HG02870 (cell line): ENCODE measurements at regions not wholly inside any gene's neighbourhood (a gene's known extent, or its start where the extent isn't known, plus 50 kb on each side); places are given as distances from the start of the nearest gene placed in this dataset.
A peak's percentile ranks its signal among the peaks of the same experiment; 100 is the strongest.
"Not testable (repeated sequence)": the region's sequence is repeated elsewhere in the genome, so short reads cannot be mapped to it uniquely, and the experiment has no call there.

ENCODE experiments used
- ATAC-seq: cut with Tn5 transposase; IDR thresholded peaks from one replicate; pipeline ENCODE4 v1.9.1; 2021; ENCODE audit warnings: mild to moderate bottlenecking, moderate library complexity; ENCODE audit not compliant: unreplicated experiment

GRCh38 chr4:55028196-55028595 lies 97.2 kb downstream of the KDR start:
- ATAC-seq, result no peak

GRCh38 chr4:55027596-55027995 lies 97.8 kb downstream of the KDR start:
- no peak for ATAC-seq

- not testable (repeated sequence) for ATAC-seq
Measured at GRCh38 chr4:55025456-55025855, 99.9 kb downstream of the KDR start.

GRCh38 chr4:55023030-55023429 lies 102.4 kb downstream of the KDR start:
- ATAC-seq, result no peak

GRCh38 chr4:55021214-55021613 lies 104.2 kb downstream of the KDR start:
- no peak for ATAC-seq

GRCh38 chr4:55020131-55020530 lies 105.3 kb downstream of the KDR start:
- ATAC-seq, result no peak

- peak; percentile 54 for ATAC-seq
Measured at GRCh38 chr4:55018978-55019377, 106.4 kb downstream of the KDR start.

- no peak for ATAC-seq
Measured at GRCh38 chr4:55018521-55018920, 106.9 kb downstream of the KDR start.

- no peak for ATAC-seq
Measured at GRCh38 chr4:55017406-55017805, 108.0 kb downstream of the KDR start.

- no peak for ATAC-seq
Measured at GRCh38 chr4:55016131-55016530, 109.3 kb downstream of the KDR start.

GRCh38 chr4:55014876-55015275 lies 110.5 kb downstream of the KDR start:
- ATAC-seq, result no peak

- ATAC-seq, result no peak
Measured at GRCh38 chr4:55013431-55013955, 111.9 kb downstream of the KDR start.

GRCh38 chr4:55012363-55013230 lies 112.8 kb downstream of the KDR start:
- no peak for ATAC-seq

GRCh38 chr4:55011761-55012160 lies 113.6 kb downstream of the KDR start:
- no peak for ATAC-seq

- ATAC-seq, result no peak
Measured at GRCh38 chr4:55010550-55010949, 114.8 kb downstream of the KDR start.

- ATAC-seq, result no peak
Measured at GRCh38 chr4:55008166-55009056, 117.0 kb downstream of the KDR start.

- ATAC-seq, result no peak
Measured at GRCh38 chr4:55005910-55006309, 119.5 kb downstream of the KDR start.

GRCh38 chr4:55004831-55005230 lies 120.6 kb downstream of the KDR start:
- no peak for ATAC-seq

GRCh38 chr4:55002431-55002830 lies 123.0 kb downstream of the KDR start:
- ATAC-seq, result no peak

- ATAC-seq, result no peak
Measured at GRCh38 chr4:55001538-55001937, 123.9 kb downstream of the KDR start.

GRCh38 chr4:54999003-54999402 lies 126.4 kb downstream of the KDR start:
- ATAC-seq, result no peak
